Neural cell (in vitro differentiated cells): ENCODE measurements at regions not wholly inside any gene's neighbourhood (a gene's known extent, or its start where the extent isn't known, plus 50 kb on each side); places are given as distances from the start of the nearest gene placed in this dataset.

Experiments
- H2AFZ ChIP-seq: fragments of 200-600, 300-800 bp; sonication (generic), shearing (Covaris generic); 2 replicates; pipeline ENCODE4 v1.6.0; 2014; ENCODE audit warnings: low read depth, mild to moderate bottlenecking, antibody characterized with exemption, low read length, moderate library complexity
- H3F3A ChIP-seq: fragments of 200-600 bp; shearing (Covaris generic); 2 replicates; pipeline ENCODE4 v1.6.1; 2016; ENCODE audit warnings: mild to moderate bottlenecking, moderate library complexity, mixed read lengths, antibody characterized with exemption, low read length; ENCODE audit not compliant: insufficient read depth, poor library complexity, severe bottlenecking
- H3K27ac ChIP-seq: fragments of 200-600, 300-800 bp; sonication (generic), shearing (Covaris generic); 2 replicates; pipeline ENCODE4 v1.5.1; 2014; ENCODE audit warnings: mild to moderate bottlenecking, low read length, moderate library complexity
- H3K27me3 ChIP-seq: fragments of 300-800, 200-600 bp; sonication (generic), shearing (Covaris generic); 2 replicates; pipeline ENCODE4 v1.6.0; 2014; ENCODE audit warnings: mild to moderate bottlenecking, low read depth, low read length, moderate library complexity; ENCODE audit not compliant: insufficient read depth
- H3K36me3 ChIP-seq: fragments of 300-800, 200-600 bp; sonication (generic), shearing (Covaris generic); 2 replicates; pipeline ENCODE4 v1.5.1; 2014; ENCODE audit warnings: mild to moderate bottlenecking, antibody characterized with exemption, low read length, moderate library complexity; ENCODE audit not compliant: insufficient read depth
- H3K4me2 ChIP-seq: fragments of 300-800, 200-600 bp; sonication (generic), shearing (Covaris generic); 2 replicates; pipeline ENCODE4 v1.6.0; 2014; ENCODE audit warnings: mild to moderate bottlenecking, low read length
- H3K4me3 ChIP-seq: fragments of 300-800, 200-600 bp; sonication (generic), shearing (Covaris generic); 2 replicates; pipeline ENCODE4 v1.5.1; 2014; ENCODE audit warnings: mild to moderate bottlenecking, low read length, moderate library complexity
- H3K79me2 ChIP-seq: fragments of 200-600 bp; shearing (Covaris generic); replicated peaks from 2 replicates; pipeline ENCODE4 v1.6.0; 2014; ENCODE audit warnings: mild to moderate bottlenecking, low read length, moderate library complexity; ENCODE audit not compliant: insufficient read depth
- H3K9ac ChIP-seq: fragments of 300-800, 200-600 bp; sonication (generic), shearing (Covaris generic); 2 replicates; pipeline ENCODE4 v1.6.1; 2016; ENCODE audit warnings: mild to moderate bottlenecking, low read length, mixed read lengths
- H3K9me2 ChIP-seq: fragments of 200-600 bp; shearing (Covaris generic); 2 replicates; pipeline ENCODE4 v1.6.1; 2016; ENCODE audit warnings: mild to moderate bottlenecking, low read length, mixed read lengths; ENCODE audit not compliant: insufficient read depth
- H3K9me3 ChIP-seq: fragments of 200-600, 300-800 bp; sonication (generic), shearing (Covaris generic); 2 replicates; pipeline ENCODE4 v1.6.1; 2016; ENCODE audit warnings: mild to moderate bottlenecking, mixed run types, low read length, moderate library complexity, mixed read lengths
- H4K20me1 ChIP-seq: fragments of 200-600 bp; shearing (Covaris generic); 2 replicates; pipeline ENCODE4 v1.6.1; 2016; ENCODE audit warnings: mild to moderate bottlenecking, mixed run types; ENCODE audit not compliant: insufficient read depth
- EP300 ChIP-seq: fragments of 450-650 bp; conservative IDR thresholded peaks from 2 replicates; pipeline ENCODE4 v1.6.1; 2014; ENCODE audit warnings: antibody characterized with exemption, mild to moderate bottlenecking, moderate library complexity; ENCODE audit not compliant: poor library complexity, severe bottlenecking
- EZH2 ChIP-seq: fragments of 200-600, 300-800 bp; shearing (Covaris generic), sonication (generic); IDR thresholded peaks from 2 replicates; pipeline ENCODE4 v1.6.1; 2014; ENCODE audit warnings: antibody characterized with exemption, low read length, borderline replicate concordance, mild to moderate bottlenecking; ENCODE audit not compliant: insufficient read depth, poor library complexity, severe bottlenecking
- MXI1 ChIP-seq: fragments of 450-650 bp; conservative IDR thresholded peaks from 2 replicates; pipeline ENCODE4 v1.6.1; 2014; ENCODE audit warnings: antibody characterized with exemption, mild to moderate bottlenecking; ENCODE audit not compliant: poor library complexity, severe bottlenecking
- POLR2AphosphoS5 ChIP-seq: IDR thresholded peaks from 2 replicates; pipeline ENCODE4 v1.6.1; 2012
- RAD21 ChIP-seq: fragments of 450-650 bp; conservative IDR thresholded peaks from 2 replicates; pipeline ENCODE4 v1.6.1; 2014; ENCODE audit warnings: antibody characterized with exemption, mild to moderate bottlenecking, moderate library complexity
- TAF1 ChIP-seq: IDR thresholded peaks from 2 replicates; pipeline ENCODE4 v1.6.1; 2012; ENCODE audit warnings: low read depth
- TF ChIP-seq, protein P1 (sequence below): fragments of 450-650 bp; IDR thresholded peaks from 2 replicates; pipeline ENCODE4 v1.5.1; 2014; ENCODE audit warnings: antibody characterized with exemption, mild to moderate bottlenecking, moderate library complexity; ENCODE audit not compliant: poor library complexity, severe bottlenecking
- TF ChIP-seq, protein P2 (sequence below): IDR thresholded peaks from 2 replicates; pipeline ENCODE4 v1.6.1; 2012; ENCODE audit warnings: borderline replicate concordance

- TF ChIP-seq TAF1 = no peak
- TF ChIP-seq EP300 = no peak
- TF ChIP-seq, protein P1, sequence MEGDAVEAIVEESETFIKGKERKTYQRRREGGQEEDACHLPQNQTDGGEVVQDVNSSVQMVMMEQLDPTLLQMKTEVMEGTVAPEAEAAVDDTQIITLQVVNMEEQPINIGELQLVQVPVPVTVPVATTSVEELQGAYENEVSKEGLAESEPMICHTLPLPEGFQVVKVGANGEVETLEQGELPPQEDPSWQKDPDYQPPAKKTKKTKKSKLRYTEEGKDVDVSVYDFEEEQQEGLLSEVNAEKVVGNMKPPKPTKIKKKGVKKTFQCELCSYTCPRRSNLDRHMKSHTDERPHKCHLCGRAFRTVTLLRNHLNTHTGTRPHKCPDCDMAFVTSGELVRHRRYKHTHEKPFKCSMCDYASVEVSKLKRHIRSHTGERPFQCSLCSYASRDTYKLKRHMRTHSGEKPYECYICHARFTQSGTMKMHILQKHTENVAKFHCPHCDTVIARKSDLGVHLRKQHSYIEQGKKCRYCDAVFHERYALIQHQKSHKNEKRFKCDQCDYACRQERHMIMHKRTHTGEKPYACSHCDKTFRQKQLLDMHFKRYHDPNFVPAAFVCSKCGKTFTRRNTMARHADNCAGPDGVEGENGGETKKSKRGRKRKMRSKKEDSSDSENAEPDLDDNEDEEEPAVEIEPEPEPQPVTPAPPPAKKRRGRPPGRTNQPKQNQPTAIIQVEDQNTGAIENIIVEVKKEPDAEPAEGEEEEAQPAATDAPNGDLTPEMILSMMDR = no peak
- TF ChIP-seq RAD21 = no peak
- TF ChIP-seq, protein P2, sequence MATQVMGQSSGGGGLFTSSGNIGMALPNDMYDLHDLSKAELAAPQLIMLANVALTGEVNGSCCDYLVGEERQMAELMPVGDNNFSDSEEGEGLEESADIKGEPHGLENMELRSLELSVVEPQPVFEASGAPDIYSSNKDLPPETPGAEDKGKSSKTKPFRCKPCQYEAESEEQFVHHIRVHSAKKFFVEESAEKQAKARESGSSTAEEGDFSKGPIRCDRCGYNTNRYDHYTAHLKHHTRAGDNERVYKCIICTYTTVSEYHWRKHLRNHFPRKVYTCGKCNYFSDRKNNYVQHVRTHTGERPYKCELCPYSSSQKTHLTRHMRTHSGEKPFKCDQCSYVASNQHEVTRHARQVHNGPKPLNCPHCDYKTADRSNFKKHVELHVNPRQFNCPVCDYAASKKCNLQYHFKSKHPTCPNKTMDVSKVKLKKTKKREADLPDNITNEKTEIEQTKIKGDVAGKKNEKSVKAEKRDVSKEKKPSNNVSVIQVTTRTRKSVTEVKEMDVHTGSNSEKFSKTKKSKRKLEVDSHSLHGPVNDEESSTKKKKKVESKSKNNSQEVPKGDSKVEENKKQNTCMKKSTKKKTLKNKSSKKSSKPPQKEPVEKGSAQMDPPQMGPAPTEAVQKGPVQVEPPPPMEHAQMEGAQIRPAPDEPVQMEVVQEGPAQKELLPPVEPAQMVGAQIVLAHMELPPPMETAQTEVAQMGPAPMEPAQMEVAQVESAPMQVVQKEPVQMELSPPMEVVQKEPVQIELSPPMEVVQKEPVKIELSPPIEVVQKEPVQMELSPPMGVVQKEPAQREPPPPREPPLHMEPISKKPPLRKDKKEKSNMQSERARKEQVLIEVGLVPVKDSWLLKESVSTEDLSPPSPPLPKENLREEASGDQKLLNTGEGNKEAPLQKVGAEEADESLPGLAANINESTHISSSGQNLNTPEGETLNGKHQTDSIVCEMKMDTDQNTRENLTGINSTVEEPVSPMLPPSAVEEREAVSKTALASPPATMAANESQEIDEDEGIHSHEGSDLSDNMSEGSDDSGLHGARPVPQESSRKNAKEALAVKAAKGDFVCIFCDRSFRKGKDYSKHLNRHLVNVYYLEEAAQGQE = no peak
- no peaks in the 10 kb centered on the region for H3K79me2 ChIP-seq
- H3K4me2 ChIP-seq = no peak overlapping the region
- H2AFZ ChIP-seq = no peak overlapping the region
- H3F3A ChIP-seq = no peaks in the 10 kb centered on the region
- H3K36me3 ChIP-seq = no peaks in the 10 kb centered on the region
- H3K27ac ChIP-seq = no peak overlapping the region
- H3K27me3 ChIP-seq = no peaks in the 10 kb centered on the region
- H3K9me3 ChIP-seq = no peaks in the 10 kb centered on the region
- no peak overlapping the region for H3K4me3 ChIP-seq
- H4K20me1 ChIP-seq = no peaks in the 10 kb centered on the region
- H3K9me2 ChIP-seq = no peaks in the 10 kb centered on the region
- H3K9ac ChIP-seq = no peak overlapping the region
Measured at GRCh38 chr5:68352166-68352565, 136.6 kb downstream of the PIK3R1 start.

- TF ChIP-seq EZH2 = no peak
- TF ChIP-seq MXI1 = no peak
- no peak for TF ChIP-seq RAD21
- no peak for TF ChIP-seq POLR2AphosphoS5
- no peak for TF ChIP-seq EP300
- TF ChIP-seq TAF1 = no peak
- TF ChIP-seq, protein P2 = no peak
- no peaks in the 10 kb centered on the region for H3K27me3 ChIP-seq
Measured at GRCh38 chr5:68353605-68354004, 138.0 kb downstream of the PIK3R1 start.

More at GRCh38 chr5:68353605-68354004, 138.0 kb downstream of the PIK3R1 start:
- Histone ChIP-seq H3K4me3 (no peak overlapping the region), H3K9me3 (no peaks in the 10 kb centered on the region), H3K27ac (no peak overlapping the region), H3K79me2 (no peaks in the 10 kb centered on the region), H4K20me1 (no peaks in the 10 kb centered on the region), H3K9me2 (no peaks in the 10 kb centered on the region), H3K9ac (no peak overlapping the region), H2AFZ (no peak overlapping the region), H3K4me2 (no peak overlapping the region), H3K36me3 (no peaks in the 10 kb centered on the region), H3F3A (no peaks in the 10 kb centered on the region)
